K562 (cell line): ENCODE measurements at regions not wholly inside any gene's neighbourhood (a gene's known extent, or its start where the extent isn't known, plus 50 kb on each side); places are given as distances from the start of the nearest gene placed in this dataset.

Source experiments
- CBX3 ChIP-seq, 2 experiments: IDR thresholded peaks; 1 replicate in 1 of 2; 2 replicates in 1 of 2; pipeline ENCODE4 v1.6.1; 2012; ENCODE audit warnings: inconsistent platforms in 2 of 2, low read length in 2 of 2, borderline replicate concordance in 1 of 2, control low read depth in 1 of 2
- CBX5 ChIP-seq: IDR thresholded peaks from 2 replicates; pipeline ENCODE4 v1.6.1; 2014; ENCODE audit warnings: low read depth, borderline replicate concordance
- CREB1 ChIP-seq, 2 experiments: sonication (generic) in 1 of 2; formaldehyde crosslinking in 1 of 2; IDR thresholded peaks; 2 replicates each; pipeline versions ENCODE4 v1.6.1 to v1.8.0; 2012 to 2022; ENCODE audit warnings: inconsistent platforms in 1 of 2, mild to moderate bottlenecking in 1 of 2, missing genetic modification reagents in 1 of 2, moderate library complexity in 1 of 2
- CREBBP ChIP-seq: IDR thresholded peaks from one replicate; pipeline ENCODE4 v1.6.1; 2012; ENCODE audit warnings: low read depth, mild to moderate bottlenecking, control low read depth, inconsistent platforms, low read length
- EP300 ChIP-seq: IDR thresholded peaks from 2 replicates; pipeline ENCODE4 v1.6.1; 2012; ENCODE audit warnings: low read length, improper control_type of control experiment
- ETS2 ChIP-seq: IDR thresholded peaks from 2 replicates; pipeline ENCODE4 v1.6.1; 2016; ENCODE audit warnings: borderline replicate concordance, missing genetic modification characterization, mild to moderate bottlenecking, moderate library complexity, missing compliant biosample characterization; ENCODE audit not compliant: poor library complexity, severe bottlenecking
- HDGF ChIP-seq: fragments of 450-650 bp; IDR thresholded peaks from 2 replicates; pipeline ENCODE4 v1.6.1; 2016
- HNRNPH1 ChIP-seq: fragments of 200-400 bp; formaldehyde crosslinking; optimal IDR thresholded peaks from 2 replicates; pipeline ENCODE3; 2017; ENCODE audit warnings: low read depth, mild to moderate bottlenecking, low read length, moderate library complexity
- JUN ChIP-seq, 2 experiments: sonication (generic) in 1 of 2; formaldehyde crosslinking in 1 of 2; IDR thresholded peaks; 2 replicates each; pipeline versions ENCODE4 v1.6.1 to v1.8.0; 2012 to 2022; ENCODE audit warnings: borderline replicate concordance in 2 of 2, mild to moderate bottlenecking in 2 of 2, improper control_type of control experiment in 1 of 2, low read depth in 1 of 2, low read length in 1 of 2, missing genetic modification reagents in 1 of 2
- JUNB ChIP-seq: fragments of 450-650 bp; formaldehyde crosslinking; conservative IDR thresholded peaks from 2 replicates; pipeline ENCODE4 v1.4.0; 2020; ENCODE audit warnings: mild to moderate bottlenecking
- KLF10 ChIP-seq: fragments of 250-450 bp; sonication (Bioruptor Pico); IDR thresholded peaks from 2 replicates; pipeline ENCODE4 v1.6.1; 2021; ENCODE audit warnings: matching md5 sums
- MXI1 ChIP-seq: IDR thresholded peaks from 2 replicates; pipeline ENCODE4 v1.6.1; 2011; ENCODE audit warnings: low read depth, mild to moderate bottlenecking, improper control_type of control experiment, low read length
- NELFE ChIP-seq: IDR thresholded peaks from 2 replicates; pipeline ENCODE4 v1.6.1; 2011; ENCODE audit warnings: mild to moderate bottlenecking; ENCODE audit not compliant: insufficient read depth, insufficient read length
- PHB ChIP-seq: fragments of 250-450 bp; sonication (Bioruptor Pico); IDR thresholded peaks from 2 replicates; pipeline ENCODE4 v1.5.0; 2021
- RAD51 ChIP-seq: fragments of 450-650 bp; IDR thresholded peaks from 2 replicates; pipeline ENCODE4 v1.7.1; 2016; ENCODE audit warnings: low read depth, mild to moderate bottlenecking, borderline replicate concordance
- SMAD3 ChIP-seq: fragments of 450-650 bp; formaldehyde crosslinking; conservative IDR thresholded peaks from 2 replicates; pipeline ENCODE4 v1.4.0; 2020; ENCODE audit warnings: mild to moderate bottlenecking
- ZNF23 ChIP-seq: fragments of 250-450 bp; sonication (Bioruptor Pico); IDR thresholded peaks from 2 replicates; pipeline ENCODE4 v1.4.0; 2020; ENCODE audit warnings: mild to moderate bottlenecking
- ZNF274 ChIP-seq: IDR thresholded peaks from 2 replicates; pipeline ENCODE4 v1.6.1; 2011; ENCODE audit warnings: low read depth, mild to moderate bottlenecking, low read length, moderate library complexity, borderline replicate concordance
- TF ChIP-seq, protein P1 (sequence below): fragments of 450-650 bp; IDR thresholded peaks from 2 replicates; pipeline ENCODE4 v1.6.1; 2016; ENCODE audit warnings: missing biosample characterization, missing genetic modification characterization
- TF ChIP-seq, protein P2 (sequence below): sonication (generic); formaldehyde crosslinking; IDR thresholded peaks from 2 replicates; pipeline ENCODE4 v1.8.1; 2022; ENCODE audit warnings: missing genetic modification reagents
- TF ChIP-seq, protein P3 (sequence below): fragments of 450-650 bp; IDR thresholded peaks from 2 replicates; pipeline ENCODE4 v1.6.1; 2016; ENCODE audit warnings: mild to moderate bottlenecking
- TF ChIP-seq, protein P4 (sequence below): fragments of 250-450 bp; sonication (Bioruptor Pico); IDR thresholded peaks from 2 replicates; pipeline ENCODE4 v1.4.0; 2020; ENCODE audit warnings: mild to moderate bottlenecking

DNA sequence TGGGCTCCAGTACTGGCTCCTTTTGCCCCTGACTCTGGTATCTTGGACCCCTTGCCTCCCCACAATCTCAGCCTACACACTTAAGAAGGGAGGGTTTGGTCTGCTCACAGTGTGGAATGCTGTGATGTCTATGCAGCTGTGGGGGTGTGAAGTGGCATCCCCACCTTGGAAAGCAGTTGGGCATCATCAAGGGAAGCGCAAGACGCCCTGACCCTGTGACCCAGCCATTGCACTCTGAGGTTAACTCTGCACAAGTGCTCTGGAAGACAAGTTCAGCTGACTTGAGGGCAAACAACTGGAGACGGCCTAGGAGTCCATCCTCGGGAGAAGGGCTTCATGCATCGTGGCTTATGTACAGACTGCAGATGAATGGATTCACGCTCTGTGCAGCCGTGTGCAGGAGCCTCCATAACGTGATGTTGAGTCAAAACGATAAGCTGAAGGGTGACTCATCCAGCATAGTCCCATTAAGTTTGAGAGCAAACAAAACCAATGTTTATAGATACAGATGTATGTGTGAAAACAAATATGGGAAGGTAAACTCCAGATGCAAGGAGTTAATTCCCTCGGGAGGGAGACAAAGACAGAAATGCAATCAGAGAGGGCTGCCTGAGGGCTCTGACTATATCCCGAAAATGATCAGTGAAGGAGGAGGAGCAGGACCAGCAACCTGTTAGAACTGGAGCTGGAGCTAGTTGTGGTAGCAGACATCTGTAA is 86.8 kb downstream of the LSM3 start (continued):
- TF ChIP-seq, protein P1, sequence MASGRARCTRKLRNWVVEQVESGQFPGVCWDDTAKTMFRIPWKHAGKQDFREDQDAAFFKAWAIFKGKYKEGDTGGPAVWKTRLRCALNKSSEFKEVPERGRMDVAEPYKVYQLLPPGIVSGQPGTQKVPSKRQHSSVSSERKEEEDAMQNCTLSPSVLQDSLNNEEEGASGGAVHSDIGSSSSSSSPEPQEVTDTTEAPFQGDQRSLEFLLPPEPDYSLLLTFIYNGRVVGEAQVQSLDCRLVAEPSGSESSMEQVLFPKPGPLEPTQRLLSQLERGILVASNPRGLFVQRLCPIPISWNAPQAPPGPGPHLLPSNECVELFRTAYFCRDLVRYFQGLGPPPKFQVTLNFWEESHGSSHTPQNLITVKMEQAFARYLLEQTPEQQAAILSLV (tag), result no peak
- TF ChIP-seq HDGF (no peak), ETS2 (no peak), JUNB (peak; percentile 54), MXI1 (no peak), CREB1 (IDR thresholded peaks at IDR 0.05) (no peak), CREB1 (CRISPR knock-in tag; IDR thresholded peaks at IDR 0.05) (peak; percentile 66; the same call in 1 of the 2 replicates), SMAD3 (CRISPR knock-in tag) (no peak), HNRNPH1 (no peak), RAD51 (no peak), PHB (CRISPR knock-in tag) (no peak), NELFE (no peak), JUN (IDR thresholded peaks at IDR 0.05; ENCODE audit: borderline replicate concordance, low read depth, low read length) (peak; percentile 97), JUN (CRISPR knock-in tag; IDR thresholded peaks at IDR 0.05; ENCODE audit: borderline replicate concordance) (0 out of 2 replicates have a peak, but pooled peaks have one; percentile 28), ZNF23 (CRISPR knock-in tag) (no peak), ZNF274 (no peak), EP300 (peak; percentile 66; the same call in 1 of the 2 replicates), CBX5 (no peak), CBX3 (IDR thresholded peaks at IDR 0.05; ENCODE audit: borderline replicate concordance in 1 of 2, low read length in 2 of 2) (peak in 1 of 2 experiments; percentile 81; a peak in 1 of 3 replicates), CREBBP (no peak), KLF10 (CRISPR knock-in tag) (no peak)
- TF ChIP-seq, protein P2, sequence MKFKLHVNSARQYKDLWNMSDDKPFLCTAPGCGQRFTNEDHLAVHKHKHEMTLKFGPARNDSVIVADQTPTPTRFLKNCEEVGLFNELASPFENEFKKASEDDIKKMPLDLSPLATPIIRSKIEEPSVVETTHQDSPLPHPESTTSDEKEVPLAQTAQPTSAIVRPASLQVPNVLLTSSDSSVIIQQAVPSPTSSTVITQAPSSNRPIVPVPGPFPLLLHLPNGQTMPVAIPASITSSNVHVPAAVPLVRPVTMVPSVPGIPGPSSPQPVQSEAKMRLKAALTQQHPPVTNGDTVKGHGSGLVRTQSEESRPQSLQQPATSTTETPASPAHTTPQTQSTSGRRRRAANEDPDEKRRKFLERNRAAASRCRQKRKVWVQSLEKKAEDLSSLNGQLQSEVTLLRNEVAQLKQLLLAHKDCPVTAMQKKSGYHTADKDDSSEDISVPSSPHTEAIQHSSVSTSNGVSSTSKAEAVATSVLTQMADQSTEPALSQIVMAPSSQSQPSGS (CRISPR knock-in tag), result no peak
- TF ChIP-seq, protein P3, sequence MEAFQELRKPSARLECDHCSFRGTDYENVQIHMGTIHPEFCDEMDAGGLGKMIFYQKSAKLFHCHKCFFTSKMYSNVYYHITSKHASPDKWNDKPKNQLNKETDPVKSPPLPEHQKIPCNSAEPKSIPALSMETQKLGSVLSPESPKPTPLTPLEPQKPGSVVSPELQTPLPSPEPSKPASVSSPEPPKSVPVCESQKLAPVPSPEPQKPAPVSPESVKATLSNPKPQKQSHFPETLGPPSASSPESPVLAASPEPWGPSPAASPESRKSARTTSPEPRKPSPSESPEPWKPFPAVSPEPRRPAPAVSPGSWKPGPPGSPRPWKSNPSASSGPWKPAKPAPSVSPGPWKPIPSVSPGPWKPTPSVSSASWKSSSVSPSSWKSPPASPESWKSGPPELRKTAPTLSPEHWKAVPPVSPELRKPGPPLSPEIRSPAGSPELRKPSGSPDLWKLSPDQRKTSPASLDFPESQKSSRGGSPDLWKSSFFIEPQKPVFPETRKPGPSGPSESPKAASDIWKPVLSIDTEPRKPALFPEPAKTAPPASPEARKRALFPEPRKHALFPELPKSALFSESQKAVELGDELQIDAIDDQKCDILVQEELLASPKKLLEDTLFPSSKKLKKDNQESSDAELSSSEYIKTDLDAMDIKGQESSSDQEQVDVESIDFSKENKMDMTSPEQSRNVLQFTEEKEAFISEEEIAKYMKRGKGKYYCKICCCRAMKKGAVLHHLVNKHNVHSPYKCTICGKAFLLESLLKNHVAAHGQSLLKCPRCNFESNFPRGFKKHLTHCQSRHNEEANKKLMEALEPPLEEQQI, result no peak
- TF ChIP-seq, protein P4, sequence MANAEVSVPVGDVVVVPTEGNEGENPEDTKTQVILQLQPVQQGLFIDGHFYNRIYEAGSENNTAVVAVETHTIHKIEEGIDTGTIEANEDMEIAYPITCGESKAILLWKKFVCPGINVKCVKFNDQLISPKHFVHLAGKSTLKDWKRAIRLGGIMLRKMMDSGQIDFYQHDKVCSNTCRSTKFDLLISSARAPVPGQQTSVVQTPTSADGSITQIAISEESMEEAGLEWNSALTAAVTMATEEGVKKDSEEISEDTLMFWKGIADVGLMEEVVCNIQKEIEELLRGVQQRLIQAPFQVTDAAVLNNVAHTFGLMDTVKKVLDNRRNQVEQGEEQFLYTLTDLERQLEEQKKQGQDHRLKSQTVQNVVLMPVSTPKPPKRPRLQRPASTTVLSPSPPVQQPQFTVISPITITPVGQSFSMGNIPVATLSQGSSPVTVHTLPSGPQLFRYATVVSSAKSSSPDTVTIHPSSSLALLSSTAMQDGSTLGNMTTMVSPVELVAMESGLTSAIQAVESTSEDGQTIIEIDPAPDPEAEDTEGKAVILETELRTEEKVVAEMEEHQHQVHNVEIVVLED, result no peak
